Muscle layer of colon (tissue), 2 donors: ENCODE measurements at regions not wholly inside any gene's neighbourhood (a gene's known extent, or its start where the extent isn't known, plus 50 kb on each side); places are given as distances from the start of the nearest gene placed in this dataset.

Experiments used
- H3K27ac ChIP-seq: one replicate; pipeline ENCODE4 v1.7.0; 2013; ENCODE audit warnings: low read depth, mild to moderate bottlenecking, low read length, moderate library complexity
- H3K27me3 ChIP-seq, 2 donors: one replicate each; pipeline ENCODE4 v1.7.0; 2013; ENCODE audit warnings: low read length in 2 of 2, mild to moderate bottlenecking in 2 of 2; ENCODE audit not compliant: insufficient read depth in 2 of 2, control insufficient read depth in 1 of 2
- H3K36me3 ChIP-seq: one replicate; pipeline ENCODE4 v1.7.0; 2013; ENCODE audit warnings: mild to moderate bottlenecking, low read length; ENCODE audit not compliant: insufficient read depth
- H3K4me1 ChIP-seq: one replicate; pipeline ENCODE4 v1.7.0; 2013; ENCODE audit warnings: mild to moderate bottlenecking, low read length; ENCODE audit not compliant: insufficient read depth
- H3K4me3 ChIP-seq, 2 donors: one replicate each; pipeline ENCODE4 v1.7.0; 2013; ENCODE audit warnings: low read length in 2 of 2, low read depth in 1 of 2, mild to moderate bottlenecking in 1 of 2, moderate library complexity in 1 of 2
- H3K9ac ChIP-seq: one replicate; pipeline ENCODE4 v1.7.0; 2013; ENCODE audit warnings: low read length
- H3K9me3 ChIP-seq: one replicate; pipeline ENCODE4 v1.7.0; 2013; ENCODE audit warnings: mild to moderate bottlenecking, low read length
- donor health status: abdominal sarcoma.
- donor health status: Adenocarcinoma of cecum.

DNA sequence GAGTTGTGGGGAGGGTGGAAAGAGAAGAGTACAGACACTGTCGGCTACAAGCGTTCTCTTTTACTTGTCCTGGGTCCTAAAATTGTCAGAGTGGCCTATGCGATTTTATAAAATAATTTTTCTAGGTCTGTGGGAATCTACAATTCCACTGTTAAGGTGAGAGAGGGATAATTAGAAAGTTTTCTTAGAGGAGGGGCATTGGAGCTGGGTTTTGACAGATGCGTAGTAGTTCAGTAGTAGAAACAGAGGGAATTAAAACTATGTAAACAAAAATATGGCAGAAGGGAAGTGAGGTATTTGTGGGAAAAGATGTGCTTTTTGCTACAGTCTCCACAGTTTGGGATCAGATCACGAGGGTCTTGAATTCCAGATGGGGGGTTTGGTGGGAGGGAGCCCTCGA lies 129.1 kb upstream of the SHB start:
- Histone ChIP-seq H3K9ac (no peak overlapping the region), H3K36me3 (no peaks in the 10 kb centered on the region), H3K4me1 (no peaks in the 10 kb centered on the region), H3K27ac (no peak overlapping the region), H3K4me3 (no peak overlapping the region), H3K27me3 (no peaks in the 10 kb centered on the region), H3K9me3 (no peaks in the 10 kb centered on the region)

- H3K27ac ChIP-seq = no peak overlapping the region
- H3K9me3 ChIP-seq = no peaks in the 10 kb centered on the region
- no peaks in the 10 kb centered on the region for H3K36me3 ChIP-seq
Observed at GRCh38 chr9:38196714-38197113, 127.7 kb upstream of the SHB start.

GRCh38 chr9:38195737-38196161 lies 126.7 kb upstream of the SHB start:
- Histone ChIP-seq H3K27ac (no peak overlapping the region), H3K4me3 (no peak overlapping the region), H3K4me1 (no peaks in the 10 kb centered on the region), H3K9me3 (no peaks in the 10 kb centered on the region), H3K9ac (no peak overlapping the region), H3K27me3 (no peaks in the 10 kb centered on the region), H3K36me3 (no peaks in the 10 kb centered on the region)

More at GRCh38 chr9:38196714-38197113, 127.7 kb upstream of the SHB start:
- Histone ChIP-seq H3K4me3 (no peak overlapping the region), H3K4me1 (no peaks in the 10 kb centered on the region), H3K27me3 (no peaks in the 10 kb centered on the region), H3K9ac (no peak overlapping the region)

- Histone ChIP-seq H3K27me3 (no peaks in the 10 kb centered on the region), H3K4me3 (no peak overlapping the region), H3K9ac (no peak overlapping the region), H3K27ac (no peak overlapping the region), H3K4me1 (no peaks in the 10 kb centered on the region), H3K36me3 (no peaks in the 10 kb centered on the region), H3K9me3 (no peaks in the 10 kb centered on the region)
Observed at GRCh38 chr9:38194870-38195269, 125.8 kb upstream of the SHB start.

- Histone ChIP-seq H3K36me3 (no peaks in the 10 kb centered on the region), H3K27ac (no peak overlapping the region), H3K9ac (no peak overlapping the region), H3K4me1 (no peaks in the 10 kb centered on the region), H3K27me3 (no peaks in the 10 kb centered on the region), H3K4me3 (no peak overlapping the region), H3K9me3 (no peaks in the 10 kb centered on the region)
Observed at GRCh38 chr9:38192731-38193265, 123.8 kb upstream of the SHB start.

DNA sequence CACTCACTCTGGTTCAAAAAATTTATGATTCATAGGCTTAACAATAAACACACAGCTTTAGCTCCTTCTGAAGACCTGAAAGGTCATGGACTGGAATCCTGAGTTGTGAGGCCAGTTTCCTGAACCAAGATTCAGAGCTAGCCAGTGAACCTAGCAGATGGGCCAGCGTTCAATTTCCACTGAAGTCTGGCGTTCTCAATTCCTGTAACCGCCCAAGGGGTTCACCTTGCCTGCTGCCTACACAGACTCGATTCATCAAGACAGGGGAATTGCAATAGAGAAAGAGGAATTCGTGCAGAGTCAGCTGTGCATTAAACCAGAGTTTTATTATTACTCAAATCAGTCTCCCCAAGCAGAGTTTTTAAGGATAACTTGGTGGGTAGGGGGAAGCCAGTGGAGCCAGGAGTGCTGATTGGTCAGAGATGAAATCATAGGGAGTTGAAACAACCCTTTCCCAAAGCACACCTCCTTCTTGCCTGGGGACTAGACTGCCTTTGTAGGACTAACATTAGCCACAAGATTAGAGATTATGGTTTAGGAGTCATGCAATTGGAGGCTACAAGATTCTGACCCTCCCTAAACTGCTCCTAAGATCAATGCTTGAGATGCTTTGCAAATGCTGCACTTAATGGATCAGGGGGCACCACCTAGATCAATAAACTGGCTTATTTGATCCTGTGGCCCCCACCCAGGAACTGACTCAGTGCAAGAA lies 117.5 kb upstream of the SHB start:
- Histone ChIP-seq H3K9me3 (no peaks in the 10 kb centered on the region), H3K27ac (no peak overlapping the region), H3K4me1 (no peaks in the 10 kb centered on the region), H3K9ac (no peak overlapping the region), H3K4me3 (no peak overlapping the region), H3K27me3 (no peaks in the 10 kb centered on the region), H3K36me3 (no peaks in the 10 kb centered on the region)

GRCh38 chr9:38185647-38186403 lies 116.8 kb upstream of the SHB start:
- Histone ChIP-seq H3K27ac (no peak overlapping the region), H3K9ac (no peak overlapping the region), H3K36me3 (no peaks in the 10 kb centered on the region), H3K9me3 (no peaks in the 10 kb centered on the region), H3K4me1 (no peaks in the 10 kb centered on the region), H3K27me3 (no peaks in the 10 kb centered on the region), H3K4me3 (no peak overlapping the region)

GRCh38 chr9:38183994-38184568 lies 115.1 kb upstream of the SHB start:
- Histone ChIP-seq H3K9ac (no peak overlapping the region), H3K4me3 (no peak overlapping the region), H3K36me3 (no peaks in the 10 kb centered on the region), H3K4me1 (no peaks in the 10 kb centered on the region), H3K27ac (no peak overlapping the region), H3K27me3 (no peaks in the 10 kb centered on the region), H3K9me3 (no peaks in the 10 kb centered on the region)

GRCh38 chr9:38182321-38182720 lies 113.3 kb upstream of the SHB start:
- H3K9me3 ChIP-seq = no peaks in the 10 kb centered on the region
- H3K4me1 ChIP-seq = no peaks in the 10 kb centered on the region
- H3K9ac ChIP-seq = no peak overlapping the region
- no peaks in the 10 kb centered on the region for H3K36me3 ChIP-seq
- no peak overlapping the region for H3K27ac ChIP-seq
- H3K27me3 ChIP-seq = no peaks in the 10 kb centered on the region
- no peak overlapping the region for H3K4me3 ChIP-seq

DNA sequence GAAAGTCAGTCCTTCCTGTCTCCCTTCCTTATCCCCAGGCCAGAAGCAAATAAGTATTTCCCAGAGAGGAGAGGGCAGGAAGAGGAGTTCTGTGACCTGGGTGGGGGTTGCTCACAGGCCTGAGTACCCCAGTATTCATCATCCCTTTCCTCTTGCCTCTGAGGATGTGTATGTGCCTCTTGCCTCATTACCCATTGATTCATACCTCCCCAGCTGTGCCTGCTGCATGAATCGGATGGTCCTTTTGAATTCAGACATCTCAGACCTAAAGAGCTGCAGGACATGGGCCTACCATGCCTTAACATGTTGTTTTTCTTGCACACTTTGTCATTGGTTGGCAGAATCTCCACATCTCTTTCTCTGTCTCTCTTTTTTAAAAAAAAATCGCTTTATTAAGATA lies 112.8 kb upstream of the SHB start:
- Histone ChIP-seq H3K27ac (no peak overlapping the region), H3K27me3 (no peaks in the 10 kb centered on the region), H3K4me1 (no peaks in the 10 kb centered on the region)

GRCh38 chr9:38181232-38181631 lies 112.2 kb upstream of the SHB start:
- Histone ChIP-seq H3K36me3 (no peaks in the 10 kb centered on the region), H3K4me1 (no peaks in the 10 kb centered on the region), H3K27me3 (no peaks in the 10 kb centered on the region), H3K27ac (no peak overlapping the region), H3K9me3 (no peaks in the 10 kb centered on the region), H3K4me3 (no peak overlapping the region), H3K9ac (no peak overlapping the region)

More for the DNA sequence above, 112.8 kb upstream of the SHB start:
- Histone ChIP-seq H3K4me3 (no peak overlapping the region), H3K36me3 (no peaks in the 10 kb centered on the region), H3K9ac (no peak overlapping the region), H3K9me3 (no peaks in the 10 kb centered on the region)
